Thyroid gland (tissue), 4 donors: ENCODE measurements at regions not wholly inside any gene's neighbourhood (a gene's known extent, or its start where the extent isn't known, plus 50 kb on each side); places are given as distances from the start of the nearest gene placed in this dataset.

ENCODE experiments used
- CTCF ChIP-seq, 6 experiments: fragments of 200-600 bp in 3 of 6; fragments of 450-650 bp in 3 of 6; sonication (generic) in 3 of 6; IDR thresholded peaks; one replicate each; pipeline ENCODE4 v1.5.1; 2016 to 2019; ENCODE audit warnings: antibody characterized with exemption in 6 of 6, mild to moderate bottlenecking in 2 of 6, inconsistent platforms in 1 of 6, moderate library complexity in 1 of 6
- POLR2A ChIP-seq, 2 donors: fragments of 450-650 bp; IDR thresholded peaks; one replicate each; pipeline ENCODE4 v1.6.1; 2017; ENCODE audit warnings: antibody characterized with exemption in 2 of 2, mild to moderate bottlenecking in 2 of 2, moderate library complexity in 1 of 2

DNA sequence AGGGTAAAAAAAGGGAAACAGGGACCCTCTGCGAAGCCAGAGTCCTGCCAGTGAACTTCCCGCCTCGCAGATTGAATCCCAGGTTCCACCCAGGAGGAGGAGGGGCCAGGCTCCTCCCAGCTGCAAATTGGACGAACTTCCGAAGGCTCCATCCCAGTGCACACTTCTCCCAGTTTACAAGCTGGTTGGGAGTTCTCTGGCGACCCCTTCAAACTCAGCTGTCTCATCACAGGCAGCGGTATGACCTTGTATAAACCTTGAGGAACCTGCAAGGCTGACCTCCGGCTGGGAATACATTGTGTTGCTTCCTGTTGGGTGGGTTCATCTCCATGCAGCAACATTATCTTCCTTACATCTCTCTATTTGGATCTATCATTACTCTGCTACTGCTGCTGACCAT is 962.7 kb downstream of the GRIK2 start:
- no peak for TF ChIP-seq CTCF (IDR thresholded peaks at IDR 0.05)
- no peak for TF ChIP-seq POLR2A (IDR thresholded peaks at IDR 0.05)
